Stimulated activated naive CD8-positive, alpha-beta T cell treated with anti-CD3 and anti-CD28 coated beads, Interleukin-15, Interleukin-2, amounts not matched to agents 100 U/mL and 50 U/mL, for 24 hours (primary cell): ENCODE measurements at regions not wholly inside any gene's neighbourhood (a gene's known extent, or its start where the extent isn't known, plus 50 kb on each side); places are given as distances from the start of the nearest gene placed in this dataset.
A peak's percentile ranks its signal among the peaks of the same experiment; 100 is the strongest.

Source experiments
- ATAC-seq: fragments of 150-1000 bp; cut with Tn5 transposase; one replicate; pipeline ENCODE4 v1.10.0; 2021
- DNase-seq: peaks from one replicate; pipeline ENCODE4 v3.0.0; 2021

DNA sequence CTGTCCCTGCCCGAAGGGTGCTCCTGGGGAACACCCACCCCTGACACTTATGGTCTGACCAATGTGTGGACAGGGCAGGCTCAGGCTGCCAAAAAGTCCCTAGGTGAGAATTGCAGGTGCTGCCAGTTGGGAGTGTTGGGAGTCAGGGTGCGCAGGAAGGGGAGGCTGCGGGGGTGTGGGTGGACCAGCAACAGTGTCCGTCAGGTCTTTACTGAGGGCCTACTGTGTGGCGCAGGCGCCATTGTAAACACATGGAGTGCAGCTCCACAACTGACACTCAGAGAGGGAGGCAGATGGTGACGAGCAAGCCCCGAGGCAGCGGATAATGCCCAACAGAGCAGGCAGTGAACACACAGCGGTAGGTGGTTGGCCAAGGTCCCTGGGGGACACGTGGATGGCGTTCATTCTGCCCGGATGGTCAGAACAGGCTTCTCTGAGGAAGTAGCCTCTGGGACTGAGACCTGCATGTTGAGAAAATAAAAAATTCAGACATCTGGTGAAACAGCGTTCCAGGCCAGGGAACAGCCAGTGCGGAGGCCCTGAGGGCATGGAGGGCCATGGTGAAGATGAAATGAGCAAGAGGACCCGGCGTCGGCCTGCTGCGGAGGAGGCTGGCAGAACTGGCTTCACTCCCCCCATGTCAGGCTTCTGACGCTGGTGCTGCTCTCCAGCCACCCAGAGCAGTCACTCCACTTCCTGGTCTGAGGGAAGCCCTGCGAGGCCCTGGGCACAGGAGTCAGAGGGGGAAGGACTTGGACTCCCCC is 136.2 kb upstream of the ZBTB40 start:
- ATAC-seq (no peak), DNase-seq (no peak)

DNA sequence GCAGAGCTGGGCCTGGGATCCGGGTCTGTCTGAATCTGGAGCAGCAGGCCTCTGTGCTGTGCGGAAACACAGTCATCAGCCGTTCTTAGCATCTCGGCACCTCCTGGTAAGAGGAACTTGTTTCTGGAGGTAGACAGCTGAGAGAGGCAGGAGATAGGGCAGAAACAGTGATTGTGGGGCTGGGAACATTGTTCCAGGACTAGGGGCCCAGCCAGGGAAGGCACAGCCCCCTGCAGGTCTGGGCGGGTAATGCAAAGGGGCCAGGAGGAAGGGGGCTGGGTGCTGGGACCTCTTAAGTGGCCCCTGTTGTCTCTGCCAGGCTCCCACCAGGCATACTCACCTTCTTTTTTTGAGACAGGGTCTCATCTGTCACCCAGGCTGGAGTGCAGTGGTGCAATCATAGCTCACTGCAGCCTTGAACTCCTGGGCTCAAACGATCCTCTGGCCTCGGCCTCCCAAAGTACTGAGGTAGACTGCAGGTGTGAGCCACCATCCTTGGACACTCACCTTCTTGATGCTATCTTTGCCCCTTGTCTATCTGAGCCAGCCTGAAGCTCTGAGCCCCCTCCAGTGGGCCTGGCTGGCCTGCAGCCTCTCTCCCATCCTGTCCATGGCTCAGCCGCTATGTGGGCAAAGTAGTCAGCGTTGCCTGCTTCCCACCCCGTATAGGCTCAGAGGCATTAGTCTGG is 134.3 kb upstream of the ZBTB40 start:
- ATAC-seq: no peak
- DNase-seq: peak; percentile 43

DNA sequence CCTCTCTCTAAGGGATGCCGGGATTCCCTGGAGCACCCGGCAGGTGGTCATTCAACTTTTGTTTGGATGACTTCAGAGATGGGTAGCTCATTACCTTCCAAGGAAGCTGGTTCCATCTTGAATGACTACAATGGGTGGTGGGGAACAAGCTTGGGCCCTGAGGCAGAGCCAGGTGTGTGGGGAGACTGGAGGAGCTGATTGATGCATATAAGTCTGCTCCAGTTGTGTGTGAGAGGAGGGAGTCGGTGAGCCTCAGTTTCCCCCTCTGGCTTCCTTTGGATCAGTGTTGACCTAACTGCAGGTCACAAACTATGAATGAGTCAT is 133.8 kb upstream of the ZBTB40 start:
- no peak for DNase-seq
- ATAC-seq: no peak

DNA sequence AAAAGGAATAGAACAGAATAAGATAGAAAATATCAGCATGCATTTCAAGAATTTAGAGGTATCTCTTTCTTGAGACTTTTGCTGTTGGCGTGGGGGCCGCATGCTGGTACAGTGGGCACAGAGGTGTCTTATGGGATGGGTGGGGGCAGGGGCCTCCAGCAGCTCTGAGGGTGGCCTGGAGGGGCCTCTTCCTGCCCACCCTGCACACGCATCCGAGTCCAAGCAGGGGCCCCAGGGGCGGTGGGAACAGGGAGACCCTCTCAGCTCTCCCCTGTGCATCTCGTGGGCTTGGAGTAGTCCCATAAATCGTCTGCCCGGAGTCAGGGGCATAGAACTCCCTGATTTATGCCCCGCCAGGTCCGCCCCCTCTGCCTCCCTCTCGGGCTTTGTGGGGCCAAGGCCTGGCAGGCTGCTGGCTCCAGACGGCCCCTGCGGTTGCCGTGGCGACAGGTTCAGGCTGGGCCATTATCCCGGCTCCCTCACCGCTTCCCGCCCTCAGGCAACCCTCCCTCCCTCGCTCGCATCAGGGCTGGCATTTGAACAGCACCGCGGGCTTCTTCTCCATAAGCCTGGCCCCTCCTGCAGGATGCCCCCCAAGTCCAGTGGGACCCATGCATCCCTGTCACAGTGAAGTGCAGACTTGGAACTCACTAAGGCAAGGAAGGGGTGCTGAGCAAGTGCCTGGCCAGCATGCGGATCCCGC is 133.2 kb upstream of the ZBTB40 start:
- DNase-seq: no peak
- ATAC-seq: no peak

DNA sequence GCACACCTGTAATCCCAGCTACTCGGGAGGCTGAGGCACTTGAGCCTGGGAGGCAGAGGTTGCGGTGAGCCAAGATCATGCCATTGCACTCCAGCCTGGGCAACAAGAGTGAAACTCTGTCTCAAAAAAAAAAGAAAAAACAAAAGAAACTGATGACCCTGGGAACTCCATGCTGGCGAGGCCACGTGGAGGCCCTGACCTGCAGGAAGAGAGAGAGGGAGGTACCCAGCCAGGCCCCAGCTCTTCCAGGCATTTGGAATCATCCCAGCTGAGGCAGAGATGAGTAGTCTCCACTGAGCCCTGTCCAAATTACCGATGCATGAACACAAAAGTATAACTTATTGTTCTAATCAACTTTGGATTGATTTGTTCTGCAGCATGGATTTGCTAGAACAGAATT is 132.0 kb upstream of the ZBTB40 start:
- ATAC-seq (no peak), DNase-seq (no peak)

DNA sequence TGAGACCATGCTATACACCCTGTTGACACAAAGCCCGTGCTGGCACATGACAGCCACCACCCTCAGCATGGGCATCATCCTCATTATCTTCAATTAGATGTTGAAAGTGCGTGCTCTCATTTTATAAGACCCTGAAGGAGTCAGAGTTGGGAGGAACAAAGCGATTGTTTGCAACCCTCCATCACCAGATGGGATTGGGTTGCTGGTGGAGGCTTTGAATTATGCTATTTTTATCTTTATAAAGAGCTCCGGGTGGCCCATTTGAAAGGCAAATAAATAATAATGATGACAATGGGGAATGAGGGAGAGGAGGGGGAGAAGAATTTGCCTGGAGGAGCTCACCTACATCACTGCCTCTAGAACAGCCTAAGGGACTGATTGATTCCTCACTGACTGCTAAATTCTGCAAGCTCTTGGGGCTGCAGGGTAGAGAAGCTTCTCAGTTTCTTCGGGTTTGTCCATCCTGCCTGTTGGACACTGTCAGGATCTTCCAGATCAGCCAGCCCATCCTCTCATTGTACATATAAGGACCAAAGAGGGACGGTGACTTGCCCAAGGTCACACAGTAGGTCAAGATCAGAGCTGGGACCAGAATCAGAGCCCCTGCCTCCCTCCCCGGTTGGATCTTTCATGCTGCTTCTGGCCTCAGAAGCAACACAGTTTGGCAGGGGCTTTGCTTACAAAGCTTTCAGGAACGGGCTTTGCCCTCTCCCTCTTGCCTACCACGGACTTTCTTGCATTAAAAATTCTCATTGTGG is 130.9 kb upstream of the ZBTB40 start:
- no peak for ATAC-seq
- DNase-seq: no peak

DNA sequence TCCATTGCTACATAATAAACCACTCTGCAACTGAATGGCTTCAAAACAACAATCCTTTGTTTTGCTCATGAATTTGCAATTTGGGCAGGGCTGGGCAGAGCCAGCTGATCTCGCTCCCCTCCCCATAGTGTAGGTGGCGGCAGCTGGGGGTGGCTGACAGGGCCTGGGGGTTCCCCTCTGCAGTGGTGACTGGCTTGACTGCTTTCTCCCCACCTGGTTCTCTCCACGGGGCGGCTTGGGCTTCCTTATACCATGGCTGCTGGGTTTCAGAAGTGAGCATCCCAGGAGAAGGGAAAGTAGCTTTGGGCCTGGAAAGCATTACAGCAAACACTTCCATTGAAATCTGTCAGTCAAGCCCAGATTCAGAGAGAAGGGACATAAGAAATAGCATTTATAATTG is 129.7 kb upstream of the ZBTB40 start:
- ATAC-seq: no peak
- DNase-seq: no peak

DNA sequence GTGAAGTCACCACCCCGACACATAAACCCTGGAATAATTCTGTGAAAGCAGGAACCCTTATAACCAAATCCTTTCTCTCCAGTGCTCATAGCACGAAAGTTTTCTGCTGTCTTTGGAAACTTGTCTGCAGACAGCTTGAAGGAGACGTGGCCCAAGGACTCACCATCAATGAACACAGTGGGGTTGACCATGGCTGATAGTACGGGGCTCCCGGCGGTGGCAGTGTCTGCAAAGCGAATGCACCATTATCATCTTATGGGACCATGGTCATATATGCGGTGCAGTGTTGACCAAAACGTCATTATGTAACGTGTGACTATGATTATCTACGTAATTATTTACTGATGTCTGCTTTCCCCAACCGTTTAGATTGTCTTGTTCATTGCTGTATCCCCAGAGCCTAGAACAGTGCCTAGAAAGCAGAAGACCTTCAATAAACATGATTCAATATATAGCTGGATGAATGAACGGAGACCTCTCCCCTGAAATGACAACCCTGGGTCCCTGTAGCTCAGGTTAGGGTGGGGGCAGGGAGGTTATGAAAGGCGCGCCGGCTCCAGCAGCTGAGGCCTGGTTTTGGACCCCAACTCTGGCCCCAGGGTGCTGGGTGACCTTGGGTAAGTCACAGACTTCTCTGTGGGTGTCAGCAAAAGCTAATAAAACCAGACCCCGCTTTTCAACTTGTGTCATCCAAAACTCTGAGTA is 128.4 kb upstream of the ZBTB40 start:
- ATAC-seq (no peak), DNase-seq (no peak)

DNA sequence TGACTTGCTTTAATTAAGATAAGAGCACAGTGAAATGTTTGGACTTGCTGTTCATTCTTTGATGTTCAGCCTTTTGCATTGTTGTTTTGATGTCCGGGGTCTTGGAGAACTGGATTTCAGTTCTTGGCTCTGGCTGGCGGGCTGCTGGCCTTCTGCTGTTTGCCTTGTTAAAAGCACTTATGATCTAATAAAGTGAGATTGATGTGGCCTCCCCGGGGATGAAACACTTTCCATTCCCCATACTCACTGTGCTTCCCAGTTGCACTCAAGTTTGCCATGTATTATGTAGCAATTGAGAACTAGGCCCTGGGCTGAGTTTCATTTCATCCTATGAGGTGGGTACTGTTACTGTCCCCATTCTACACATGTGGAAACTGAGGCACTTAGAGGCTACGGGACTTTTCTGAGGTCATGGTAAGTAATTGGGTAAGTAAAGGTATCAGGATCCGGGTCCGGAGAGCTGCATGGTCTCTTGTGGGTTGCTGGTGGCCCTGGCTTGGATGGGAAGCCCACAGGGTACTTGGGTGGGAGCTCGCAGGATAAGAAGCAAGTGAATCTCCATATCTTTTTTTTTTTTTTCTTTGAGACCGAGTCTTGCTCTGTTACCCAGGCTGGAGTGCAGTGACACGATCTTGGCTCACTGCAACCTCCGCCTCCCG is 127.7 kb upstream of the ZBTB40 start:
- ATAC-seq (no peak), DNase-seq (no peak)

DNA sequence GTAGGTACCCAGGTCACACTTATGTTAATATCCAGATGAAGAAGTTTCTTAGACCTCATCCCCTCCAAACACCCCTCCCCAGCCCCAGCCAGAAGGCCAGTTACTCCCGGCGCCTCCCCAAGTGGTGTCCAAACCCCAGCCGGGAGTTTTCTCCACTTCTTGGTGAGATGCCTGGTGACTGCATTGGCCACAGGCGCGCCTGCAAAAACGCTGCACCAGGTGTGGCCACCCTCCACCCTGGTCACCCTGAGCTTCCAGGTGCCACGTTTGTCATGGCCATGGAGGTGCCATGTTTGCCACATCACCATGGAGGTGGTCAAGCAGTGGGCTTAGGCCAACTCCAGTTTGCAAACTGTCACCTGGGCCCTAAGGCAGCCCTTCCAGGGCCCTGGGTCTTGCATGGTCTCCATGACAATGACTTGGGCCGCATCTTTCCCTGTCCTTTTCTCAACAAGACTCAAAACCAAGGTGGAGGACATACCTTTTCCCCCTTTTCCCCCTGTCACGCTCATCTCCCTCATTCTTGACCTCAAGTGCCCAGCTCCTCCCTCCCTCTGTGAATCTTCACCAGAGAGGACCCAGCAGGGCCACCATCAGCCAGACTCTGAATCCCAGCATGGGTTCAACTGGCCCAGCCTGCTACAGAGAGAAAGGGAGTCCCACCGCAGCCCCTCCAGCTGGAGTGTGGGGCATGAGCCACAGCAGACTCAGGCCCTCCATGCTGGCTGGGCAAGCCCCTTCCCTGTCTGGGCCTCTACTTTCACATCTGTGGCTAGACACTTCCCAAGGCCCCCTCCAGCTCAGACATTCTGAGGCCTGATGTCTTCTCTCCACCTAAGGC is 125.9 kb upstream of the ZBTB40 start:
- no peak for ATAC-seq
- no peak for DNase-seq

DNA sequence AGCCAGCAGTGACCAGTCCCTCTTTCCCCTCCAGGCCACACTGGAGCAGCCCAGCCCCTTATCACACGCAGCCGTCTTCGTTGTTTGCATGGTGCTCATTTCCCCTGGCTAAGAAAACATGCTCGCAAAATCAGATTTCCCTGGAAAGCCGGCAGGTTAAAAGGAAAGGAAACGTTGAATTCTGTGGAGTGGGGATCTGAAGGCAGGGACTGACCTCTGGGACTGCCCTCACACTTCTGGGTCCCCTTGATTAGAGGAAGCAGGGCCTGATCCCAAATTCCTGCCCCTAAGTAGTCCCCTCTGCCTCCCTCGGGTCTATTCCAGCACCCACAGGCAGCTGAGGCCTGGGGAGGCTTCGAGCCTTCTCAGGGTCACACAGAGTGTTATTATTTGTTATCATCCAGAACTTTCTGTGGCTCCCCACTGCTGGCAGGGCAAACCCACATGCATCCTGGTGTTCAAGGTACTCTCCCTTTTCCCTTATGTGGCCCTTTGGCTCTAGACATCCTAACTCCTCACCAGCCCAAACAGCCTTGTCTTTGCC is 125.2 kb upstream of the ZBTB40 start:
- no peak for ATAC-seq
- DNase-seq: no peak

DNA sequence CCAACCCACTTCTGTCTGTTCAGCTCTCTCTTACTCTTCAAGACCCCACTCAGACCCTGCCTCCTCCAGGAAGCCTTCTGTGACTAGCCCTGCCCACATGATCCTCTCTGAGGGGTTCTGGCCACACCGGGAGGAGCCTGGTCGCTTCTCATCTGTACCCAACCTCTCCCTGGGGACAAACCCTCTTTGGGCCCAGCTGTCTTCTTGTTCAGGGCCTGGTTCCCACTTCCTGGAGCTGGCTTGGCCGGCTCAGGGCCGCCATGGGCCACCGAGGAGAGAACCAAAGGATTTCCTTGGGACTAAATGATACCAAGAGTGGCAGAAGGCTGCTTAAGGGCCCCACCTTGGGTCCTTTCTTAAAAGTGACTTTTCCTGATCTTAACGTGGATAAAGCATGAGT is 124.7 kb upstream of the ZBTB40 start:
- no peak for ATAC-seq

DNA sequence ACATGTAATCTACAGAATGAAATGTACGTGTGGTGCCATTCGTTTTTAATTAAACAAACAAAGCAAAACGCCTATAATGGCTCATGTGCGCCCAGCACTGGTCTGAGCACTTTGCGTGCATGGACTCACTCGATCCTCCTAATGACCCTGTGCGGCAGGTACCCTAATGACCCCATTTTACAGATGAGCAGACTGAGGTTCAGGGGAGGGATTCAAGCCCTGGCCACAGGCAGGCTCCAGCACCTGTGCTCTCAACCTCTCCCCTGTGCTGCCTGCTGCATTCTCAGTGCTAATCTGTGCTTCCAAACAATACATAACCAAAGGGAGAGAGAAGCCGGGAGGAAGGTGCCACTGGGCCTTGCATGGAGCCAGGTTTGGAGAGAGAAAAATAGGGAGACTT is 124.2 kb upstream of the ZBTB40 start:
- ATAC-seq: no peak

More for the DNA sequence above, 124.7 kb upstream of the ZBTB40 start:
- no peak for DNase-seq

DNA sequence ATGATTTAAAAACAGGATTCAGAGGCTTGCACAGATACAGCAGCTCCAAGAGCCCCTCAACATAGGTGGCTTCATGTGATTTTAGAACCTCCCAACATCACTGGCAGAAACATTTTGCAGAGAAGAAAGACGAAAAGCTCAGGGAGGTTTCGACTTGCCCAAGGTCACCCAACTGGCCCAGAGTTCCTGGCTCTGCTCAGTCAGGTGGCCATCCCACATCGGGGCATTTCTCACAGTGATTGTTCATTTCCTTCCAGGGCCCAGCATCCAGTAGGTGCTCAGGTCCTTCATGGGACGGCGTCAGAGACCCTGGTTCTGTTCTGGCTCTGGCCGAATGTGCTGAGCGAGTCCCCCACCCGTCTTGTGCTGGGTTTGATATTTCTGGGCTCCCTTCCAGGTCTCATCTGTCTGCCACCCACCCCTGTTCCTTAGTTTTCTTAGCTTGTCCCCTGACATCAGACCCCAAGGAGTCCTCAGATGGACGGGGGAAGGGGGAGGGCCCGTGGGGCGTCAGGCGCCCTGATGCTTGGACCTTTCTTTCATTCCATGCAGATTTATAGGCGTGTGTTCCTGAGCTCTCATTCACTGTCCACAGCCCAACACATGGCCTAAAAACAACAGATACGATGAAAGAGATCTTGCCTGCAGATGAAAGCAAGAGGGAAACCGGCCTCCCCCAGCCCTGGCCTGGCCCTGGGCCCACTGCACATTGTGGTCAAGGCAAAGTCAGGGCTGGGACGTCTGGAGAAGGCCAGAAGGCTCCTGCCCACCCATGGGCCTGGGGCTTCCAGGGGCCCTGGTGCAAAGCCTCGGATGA is 123.1 kb upstream of the ZBTB40 start:
- ATAC-seq (no peak), DNase-seq (no peak)

More for the DNA sequence above, 124.2 kb upstream of the ZBTB40 start:
- DNase-seq: no peak

DNA sequence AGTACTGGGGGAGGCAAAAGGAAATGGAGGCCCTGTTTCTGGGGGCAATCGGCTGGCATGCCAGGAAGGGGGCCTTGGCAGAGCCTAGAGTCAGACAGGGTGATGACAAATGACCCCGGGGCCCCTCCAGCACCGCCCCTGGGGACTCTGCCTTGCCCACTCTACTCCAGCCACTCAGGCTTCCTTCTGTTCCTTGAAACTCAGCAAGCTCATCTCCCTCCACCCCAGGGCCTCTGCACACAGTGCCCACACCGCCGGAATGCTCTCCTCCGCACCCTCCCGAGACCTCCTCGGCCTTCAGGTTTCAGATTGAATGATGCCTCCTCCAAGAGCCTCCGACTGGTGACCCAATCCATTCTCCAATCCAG is 122.5 kb upstream of the ZBTB40 start:
- ATAC-seq: no peak
- no peak for DNase-seq

DNA sequence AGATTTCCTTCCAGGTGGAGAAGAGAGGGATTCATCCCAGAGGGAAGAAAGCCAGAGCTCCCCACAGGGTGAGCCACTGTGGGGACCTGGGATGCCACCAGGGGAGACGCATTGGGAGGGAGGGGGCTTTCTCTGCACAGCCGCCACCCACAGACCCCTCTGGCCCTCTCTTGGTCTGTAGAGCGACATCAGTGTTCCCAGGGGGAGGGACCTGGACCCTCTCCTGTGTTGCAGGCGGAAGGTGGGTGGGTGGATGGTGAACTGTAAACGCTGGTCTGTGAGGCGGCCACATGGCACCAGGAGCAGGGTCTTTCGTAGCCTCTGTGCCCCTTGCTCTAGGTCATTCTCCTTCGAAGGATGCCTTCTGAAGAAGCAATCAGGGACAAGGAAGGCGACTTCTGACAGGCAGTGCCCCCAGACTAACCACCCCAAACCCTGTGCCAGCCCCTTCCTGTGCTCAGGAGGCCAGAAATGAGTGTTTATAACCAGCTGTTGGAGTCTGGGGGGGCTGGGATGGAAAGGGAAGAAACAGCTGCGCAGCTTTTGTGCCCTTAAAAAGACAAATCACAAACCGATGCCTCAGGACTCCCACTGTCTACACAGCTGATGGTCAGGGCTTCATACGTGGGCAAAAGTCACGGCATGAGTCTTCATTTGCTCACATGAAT is 121.4 kb upstream of the ZBTB40 start:
- ATAC-seq (no peak), DNase-seq (no peak)

DNA sequence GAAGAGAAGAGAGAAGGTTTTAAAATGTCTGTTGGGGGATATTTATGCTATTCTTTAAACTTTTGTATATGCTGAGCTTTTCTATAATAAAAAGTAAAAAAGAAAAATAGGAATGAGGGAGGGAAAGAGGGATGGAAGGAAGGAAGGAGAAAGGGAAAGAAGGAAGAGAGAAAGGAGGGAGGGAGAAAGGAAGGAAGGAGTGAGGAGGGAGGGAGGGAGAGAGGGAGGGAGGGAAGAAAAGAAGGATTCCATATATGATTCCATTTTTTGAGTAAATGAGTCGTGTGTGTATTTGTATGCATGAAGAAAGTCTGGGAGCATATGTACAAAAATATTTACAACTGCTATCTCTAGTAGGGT is 120.9 kb upstream of the ZBTB40 start:
- ATAC-seq (no peak), DNase-seq (no peak)

DNA sequence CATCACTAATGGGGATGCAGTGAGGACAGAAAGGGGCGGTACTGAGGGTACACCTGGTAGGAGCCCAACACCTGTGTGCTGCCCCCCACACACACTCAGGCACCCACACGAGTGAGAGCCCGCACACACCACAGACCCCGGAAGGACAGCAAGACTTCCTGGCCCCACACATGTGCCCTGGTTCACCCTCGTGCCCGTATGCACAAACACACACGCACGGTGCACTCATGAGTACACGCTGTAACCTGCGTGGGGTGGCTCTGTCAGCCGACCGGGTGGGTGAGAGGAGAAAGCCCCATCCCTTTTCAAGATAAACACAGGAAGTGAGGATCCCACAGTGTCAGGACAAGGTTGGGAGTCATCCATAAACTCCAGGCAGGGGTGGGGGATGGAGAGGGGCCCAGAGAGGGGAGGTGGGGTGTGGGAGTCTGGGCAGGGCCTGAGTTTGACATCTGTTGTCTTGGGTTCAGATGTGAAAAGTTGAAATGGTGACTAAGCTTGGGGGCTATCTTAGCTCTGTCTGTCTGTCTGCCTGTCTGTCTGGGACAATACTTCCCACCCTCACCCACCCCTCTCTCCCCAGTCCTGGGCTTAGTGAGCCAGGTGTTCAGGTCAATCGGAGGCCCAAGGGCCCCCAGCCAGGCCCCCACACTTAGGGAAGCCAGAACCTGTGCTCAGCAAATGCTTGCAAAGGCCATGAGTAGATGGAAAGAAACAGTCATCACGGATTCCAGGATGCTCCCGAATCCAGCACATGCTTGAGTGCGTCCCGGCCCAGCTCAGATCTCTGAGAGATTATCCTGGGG is 119.8 kb upstream of the ZBTB40 start:
- DNase-seq (no peak), ATAC-seq (no peak)
